NCI-H774 (cell line): ENCODE measurements at regions not wholly inside any gene's neighbourhood (a gene's known extent, or its start where the extent isn't known, plus 50 kb on each side); places are given as distances from the start of the nearest gene placed in this dataset.
A peak's percentile ranks its signal among the peaks of the same experiment; 100 is the strongest.

Source experiments
- DNase-seq: peaks from one replicate; lab custom pipeline; 2025; lab: John Stamatoyannopoulos, UW

DNA sequence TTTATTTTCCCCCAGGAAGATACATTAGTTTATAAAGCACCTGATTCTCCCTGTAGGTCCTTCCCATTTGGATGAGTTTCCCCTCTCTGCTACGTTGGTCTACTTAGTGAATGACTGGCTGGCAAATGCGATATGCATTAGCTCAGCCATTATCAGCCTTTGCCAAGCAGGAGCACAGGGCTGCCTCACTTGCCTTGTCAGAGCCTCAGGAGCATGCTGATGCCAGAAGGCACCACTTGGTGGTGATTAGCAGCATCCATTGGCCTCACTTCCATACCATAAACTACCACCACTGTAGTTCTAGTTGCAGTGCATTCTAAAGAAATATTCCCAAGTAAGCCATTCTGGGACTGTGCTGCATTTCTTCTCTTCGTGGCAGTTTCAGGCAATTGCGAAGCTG lies 442.8 kb upstream of the CHST9 start:
- DNase-seq, result no peak

DNA sequence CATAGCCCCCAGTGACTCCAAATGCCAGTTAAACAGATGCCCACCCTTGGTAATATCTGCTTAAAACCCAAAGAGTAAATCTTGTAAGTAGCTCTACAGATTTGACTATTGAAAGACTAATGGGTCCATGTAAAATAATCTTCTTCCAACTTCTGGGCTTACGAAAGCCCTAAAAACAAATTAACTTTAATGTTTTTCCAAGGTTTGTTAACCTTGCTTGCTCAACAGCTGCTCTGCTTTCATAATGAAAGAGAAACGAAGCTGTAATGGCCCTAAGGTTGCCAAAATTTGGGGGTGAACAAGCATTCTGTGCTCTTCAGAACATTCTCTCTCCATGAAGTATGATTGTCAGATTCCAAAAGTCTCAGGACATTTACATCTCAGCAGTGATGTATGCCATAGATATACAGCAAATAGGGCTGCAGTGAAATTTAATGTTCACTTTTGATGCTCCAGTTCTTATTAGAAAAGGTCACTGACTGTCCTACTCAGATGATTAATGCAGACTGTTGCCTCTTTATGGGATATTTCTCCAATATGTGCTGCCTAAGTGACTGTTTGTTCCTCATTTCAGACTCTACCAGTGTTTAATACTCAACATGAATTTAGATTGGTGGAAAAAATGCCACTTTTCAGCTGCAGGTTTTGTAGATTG lies 436.3 kb upstream of the CHST9 start:
- no peak for DNase-seq

- DNase-seq, result no peak
Observed at GRCh38 chr18:27619906-27620305, 434.8 kb upstream of the CHST9 start.

DNA sequence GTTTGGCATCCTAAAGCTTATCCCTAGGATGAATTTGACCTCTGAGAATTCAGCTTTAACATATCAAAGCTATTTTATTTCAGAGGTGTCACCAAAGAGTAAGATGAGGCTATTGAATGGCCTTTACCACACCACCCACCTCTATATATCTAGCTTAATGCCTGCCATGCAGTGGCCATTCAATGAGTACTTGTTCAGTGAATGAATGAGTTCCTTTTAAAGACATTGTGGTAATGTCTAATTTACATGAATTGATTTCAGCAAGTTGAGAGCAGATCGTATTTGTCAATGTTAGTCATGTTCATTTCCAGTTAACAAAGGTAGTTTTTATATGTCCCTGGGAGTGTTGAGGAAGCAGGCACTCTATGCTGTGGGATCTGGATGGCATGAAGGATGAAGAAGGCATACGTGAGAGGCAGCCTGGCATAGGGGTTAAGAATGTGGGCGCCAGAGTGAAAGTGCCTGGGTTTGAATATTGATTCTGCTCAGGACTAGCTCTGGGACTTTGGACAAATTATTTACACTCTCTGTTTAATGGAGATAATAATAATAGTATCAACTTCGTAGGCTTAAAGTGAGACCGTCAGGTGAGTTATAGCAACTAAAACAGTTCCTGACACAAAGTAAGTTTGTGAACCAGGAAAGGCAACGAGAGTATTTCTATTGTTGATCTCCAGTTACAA lies 434.1 kb upstream of the CHST9 start:
- DNase-seq, result no peak

DNA sequence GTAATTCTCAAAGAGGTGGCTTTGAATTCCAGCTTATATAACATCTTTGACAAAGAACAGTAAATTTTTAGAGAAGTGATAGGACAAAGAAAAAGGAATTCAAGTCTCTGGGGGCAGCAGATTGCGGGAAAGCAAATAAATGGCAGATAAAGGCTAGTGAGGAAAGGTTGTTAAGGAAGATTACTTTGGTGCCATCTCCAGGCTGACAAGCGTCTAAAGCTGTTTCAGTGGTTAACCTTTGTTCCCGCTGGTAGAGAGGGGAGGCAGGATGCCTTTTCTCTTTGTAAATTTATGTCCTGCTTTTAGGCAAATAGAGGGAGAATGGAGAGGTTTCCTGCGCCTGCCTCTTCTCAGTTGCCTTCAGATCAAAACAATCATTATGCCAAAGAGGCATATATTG lies 431.2 kb upstream of the CHST9 start:
- DNase-seq, result no peak

- no peak for DNase-seq
Observed at GRCh38 chr18:27614951-27615844, 430.1 kb upstream of the CHST9 start.

GRCh38 chr18:27609221-27609620 lies 424.1 kb upstream of the CHST9 start:
- no peak for DNase-seq

DNA sequence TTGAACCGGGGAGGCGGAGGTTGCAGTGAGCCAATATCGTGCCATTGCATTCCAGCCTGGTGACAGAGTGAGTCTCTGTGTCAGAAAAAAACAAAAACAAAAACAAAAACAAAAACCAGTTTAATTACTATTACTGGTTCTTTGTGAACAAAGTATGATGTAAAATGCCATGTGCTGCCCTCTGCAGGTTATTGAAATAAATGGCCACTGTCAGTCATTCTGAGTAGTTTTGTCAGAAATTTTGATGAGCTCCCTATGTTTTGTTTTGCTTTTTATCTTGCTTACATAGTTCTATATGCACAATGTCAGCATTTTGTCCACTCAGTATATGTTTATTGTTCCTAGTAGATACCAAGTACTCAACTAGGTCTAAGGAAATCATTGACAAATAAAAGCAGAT lies 423.6 kb upstream of the CHST9 start:
- no peak for DNase-seq

DNA sequence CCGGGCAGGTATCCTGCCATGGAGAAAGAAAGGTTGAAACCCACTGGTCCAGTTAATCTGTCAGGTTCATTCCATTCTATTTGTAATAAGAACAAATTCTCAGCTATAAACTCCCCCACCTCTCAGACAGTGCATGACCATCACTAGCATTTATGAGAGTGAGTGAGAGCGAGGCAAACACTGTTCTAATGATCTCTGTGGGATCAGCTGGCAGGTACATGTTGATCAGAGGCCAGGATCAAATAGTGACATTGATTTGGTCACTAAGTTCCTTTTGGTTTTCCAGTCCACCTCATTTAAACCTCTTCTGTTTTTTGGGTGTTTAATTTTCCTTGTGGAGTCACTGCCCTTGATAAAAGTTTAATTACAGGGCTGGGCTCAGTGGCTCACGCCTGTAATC lies 423.1 kb upstream of the CHST9 start:
- DNase-seq, result no peak

GRCh38 chr18:27606741-27607140 lies 421.6 kb upstream of the CHST9 start:
- DNase-seq, result no peak

GRCh38 chr18:27605107-27605834 lies 420.2 kb upstream of the CHST9 start:
- peak; percentile 66 for DNase-seq

- DNase-seq, result no peak
Observed at GRCh38 chr18:27604583-27604982, 419.5 kb upstream of the CHST9 start.

- no peak for DNase-seq
Observed at GRCh38 chr18:27602092-27602491, 417.0 kb upstream of the CHST9 start.

DNA sequence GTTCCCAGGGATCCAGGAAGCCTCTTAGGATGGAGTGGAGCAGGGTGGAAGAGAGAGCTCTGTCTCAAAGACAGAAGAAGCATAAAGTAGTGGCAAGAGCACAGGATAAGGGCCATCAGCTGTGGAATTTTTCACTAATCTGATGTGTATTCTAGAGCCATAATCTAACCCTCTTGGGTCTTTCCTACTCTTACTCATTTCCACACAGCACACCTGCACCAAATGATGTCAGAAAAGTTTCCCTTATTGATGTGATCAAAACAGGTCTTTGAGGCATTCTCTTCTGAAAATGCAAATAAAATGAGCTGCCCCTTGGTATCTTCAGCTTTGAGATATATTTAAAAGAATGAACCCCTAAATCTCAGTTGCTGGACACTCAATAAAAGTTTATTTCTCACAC lies 415.1 kb upstream of the CHST9 start:
- DNase-seq, result no peak

DNA sequence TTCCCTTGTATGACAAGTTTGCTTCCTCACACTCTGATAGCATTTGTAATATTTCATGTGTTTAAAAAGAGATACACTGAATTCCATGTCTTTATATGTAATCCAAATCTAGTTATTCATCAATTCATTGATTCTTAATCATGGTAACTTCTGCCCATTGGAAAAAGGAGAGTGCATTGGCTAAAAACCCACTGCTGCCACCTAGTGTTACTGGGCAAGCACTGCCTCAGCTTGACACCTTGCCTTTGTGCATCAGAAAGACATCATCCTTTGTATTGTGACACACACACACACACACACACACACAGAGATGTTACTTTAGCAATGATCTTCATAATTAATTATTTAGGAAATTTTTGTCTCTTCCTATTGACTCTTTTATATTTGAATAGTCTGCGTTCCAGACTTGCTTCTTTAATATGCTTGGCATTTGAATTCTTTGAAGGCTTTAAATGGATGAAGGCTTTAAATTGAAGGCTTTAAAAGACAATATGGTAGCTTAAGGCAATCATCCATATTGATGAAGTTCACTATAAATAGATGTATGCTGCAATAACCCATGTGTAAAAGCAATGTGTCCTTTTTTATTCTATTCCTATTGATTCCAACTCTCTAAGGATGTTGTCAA lies 414.2 kb upstream of the CHST9 start:
- DNase-seq, result peak; percentile 29

GRCh38 chr18:27595113-27595838 lies 410.2 kb upstream of the CHST9 start:
- DNase-seq, result no peak

DNA sequence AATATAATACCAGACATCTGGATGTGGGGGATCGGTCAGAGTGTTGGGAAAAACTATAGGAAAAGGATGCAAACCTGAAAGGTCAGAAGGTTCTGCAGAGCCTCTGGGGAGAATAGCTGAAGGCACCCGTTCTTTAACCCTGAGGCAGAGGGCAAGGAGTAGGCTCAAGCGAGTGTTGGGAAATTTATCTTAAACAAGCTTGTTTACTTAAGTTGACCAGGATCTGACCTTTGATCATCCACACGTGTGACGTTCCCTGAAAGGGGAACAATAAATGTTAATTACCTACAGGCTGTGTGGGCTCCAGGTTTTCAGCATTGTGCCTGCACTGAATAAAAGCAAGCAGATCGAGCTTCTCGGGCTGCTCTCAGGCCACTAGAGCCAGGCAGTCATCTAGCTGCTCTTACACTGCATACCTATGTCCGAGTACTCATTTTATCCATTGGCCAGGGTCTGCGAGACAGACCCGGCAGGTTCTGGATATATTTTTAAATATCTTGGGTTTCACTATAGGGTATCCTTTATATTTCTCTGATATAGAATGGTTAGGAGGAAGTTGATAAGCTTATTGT lies 400.6 kb upstream of the CHST9 start:
- DNase-seq, result no peak

DNA sequence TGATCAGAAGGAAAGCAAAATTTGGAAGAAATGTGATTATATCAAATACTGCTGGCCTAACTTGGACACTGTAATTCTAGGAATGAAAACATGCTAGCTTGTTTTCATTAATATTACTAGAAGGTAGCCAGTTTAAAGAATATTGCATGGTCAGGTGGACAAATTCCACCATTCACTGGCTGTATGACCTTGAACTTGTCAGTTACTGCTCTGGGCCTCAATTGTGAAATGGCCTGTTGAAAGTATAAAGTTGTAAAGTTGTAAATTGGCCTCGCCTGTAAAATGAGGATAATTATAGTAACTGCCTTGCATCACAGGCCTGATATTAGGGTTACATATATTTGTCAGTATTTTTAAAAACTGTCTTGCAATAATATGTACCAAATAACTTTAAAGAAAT lies 398.4 kb upstream of the CHST9 start:
- DNase-seq, result no peak

DNA sequence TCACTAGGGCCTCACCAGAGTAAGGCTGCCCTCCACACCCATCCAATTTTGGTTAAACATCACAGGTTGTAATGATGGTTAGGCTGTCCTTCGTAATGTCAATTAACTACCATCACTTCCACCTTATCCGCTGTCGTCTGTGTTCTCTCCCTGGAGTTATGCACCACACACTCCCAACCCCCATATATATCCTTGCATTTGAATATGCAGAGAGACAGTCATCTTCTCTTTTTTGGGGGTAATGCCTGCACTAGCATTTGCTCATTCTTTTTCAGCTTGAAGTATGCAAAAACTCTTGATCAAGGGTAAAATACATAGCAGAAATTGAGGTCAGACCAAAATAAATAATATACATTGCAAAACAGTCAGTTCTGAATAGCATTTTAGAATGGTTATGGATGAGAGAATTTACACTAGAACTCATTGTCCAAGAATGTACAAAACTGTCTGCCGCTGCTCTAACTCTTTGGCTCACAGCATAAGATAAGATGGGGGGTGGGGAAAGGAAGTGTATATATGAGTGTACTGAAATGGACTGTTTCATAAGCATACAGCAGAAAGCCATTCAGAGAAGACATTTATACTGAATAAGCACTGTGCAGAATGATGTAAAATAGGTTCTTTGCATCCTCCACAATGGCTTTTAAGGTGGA lies 397.8 kb upstream of the CHST9 start:
- no peak for DNase-seq

DNA sequence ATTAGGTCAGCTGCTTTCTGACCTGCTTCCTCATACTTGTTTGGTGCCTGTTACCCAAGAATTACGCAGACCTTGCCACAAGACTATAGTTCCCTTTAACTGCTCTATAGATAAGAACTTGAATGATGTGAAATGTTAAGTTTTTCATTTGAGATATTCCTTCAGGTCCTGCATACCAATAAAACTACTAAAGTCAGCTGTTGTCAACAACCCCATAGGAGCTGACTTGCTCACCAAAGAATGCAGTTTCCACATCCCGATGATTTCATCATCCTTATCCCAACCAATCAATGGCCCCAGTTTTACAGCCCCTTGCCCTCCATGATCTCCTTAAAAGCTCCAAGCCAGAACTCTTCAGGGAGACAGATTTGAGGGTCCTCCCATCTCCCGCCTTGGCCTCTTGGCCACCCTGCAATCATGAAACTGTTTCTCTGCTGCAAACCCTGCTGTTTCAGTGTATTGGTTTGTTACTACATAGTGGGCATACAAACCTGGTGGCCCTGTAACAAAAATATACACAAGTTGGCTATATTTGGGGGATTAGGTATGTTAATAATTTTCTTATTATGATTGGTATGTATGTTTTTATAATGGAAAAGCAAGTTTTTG lies 396.3 kb upstream of the CHST9 start:
- no peak for DNase-seq
